ENCODE measurements at regions not wholly inside any gene's neighbourhood (a gene's known extent, or its start where the extent isn't known, plus 50 kb on each side); places are given as distances from the start of the nearest gene placed in this dataset.

GRCh38 chrX:20796450-20796849, 529.7 kb upstream of the RPS6KA3 start:
- TF ChIP-seq CTCF (conservative IDR thresholded peaks at IDR 0.05; ENCODE audit: low read depth, low read length) (no peak), EZH2 (IDR thresholded peaks at IDR 0.05; ENCODE audit: low read length, unreplicated experiment) (no peak)

Data from PC-3 (cell line).